22Rv1 (cell line): ENCODE measurements at regions not wholly inside any gene's neighbourhood (a gene's known extent, or its start where the extent isn't known, plus 50 kb on each side); places are given as distances from the start of the nearest gene placed in this dataset.

Experiments used
- H3K27ac ChIP-seq: fragments of 450-650 bp; 2 replicates; pipeline ENCODE4 v1.5.1; 2017
- ZFX ChIP-seq: fragments of 450-650 bp; IDR thresholded peaks from 2 replicates; pipeline ENCODE4 v1.6.1; 2017; ENCODE audit warnings: antibody characterized with exemption, borderline replicate concordance
- TF ChIP-seq, protein P1 (sequence below): fragments of 450-650 bp; IDR thresholded peaks from 2 replicates; pipeline ENCODE4 v1.5.1; 2017; ENCODE audit warnings: mild to moderate bottlenecking

DNA sequence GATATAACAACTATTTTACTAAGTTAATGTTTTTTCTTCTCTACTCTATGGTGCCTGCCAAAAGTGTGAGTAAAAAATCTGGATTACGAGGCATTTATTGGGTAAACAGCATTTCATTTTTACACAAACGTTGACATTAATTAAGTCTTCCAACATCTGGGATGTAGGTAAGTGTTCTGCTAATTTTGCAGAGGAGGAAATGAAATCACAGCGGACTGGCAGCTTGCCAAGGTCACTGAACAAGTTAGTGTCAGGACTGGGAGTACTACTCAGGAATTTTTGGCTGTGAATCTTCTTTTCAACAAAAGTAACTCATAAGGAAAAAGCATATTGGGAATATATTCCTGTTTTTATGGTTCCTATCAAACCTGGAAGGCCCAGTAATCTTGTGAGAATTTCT, 612.1 kb upstream of the FZD8 start:
- H3K27ac ChIP-seq = no peak overlapping the region
- TF ChIP-seq ZFX = no peak
- TF ChIP-seq, protein P1, sequence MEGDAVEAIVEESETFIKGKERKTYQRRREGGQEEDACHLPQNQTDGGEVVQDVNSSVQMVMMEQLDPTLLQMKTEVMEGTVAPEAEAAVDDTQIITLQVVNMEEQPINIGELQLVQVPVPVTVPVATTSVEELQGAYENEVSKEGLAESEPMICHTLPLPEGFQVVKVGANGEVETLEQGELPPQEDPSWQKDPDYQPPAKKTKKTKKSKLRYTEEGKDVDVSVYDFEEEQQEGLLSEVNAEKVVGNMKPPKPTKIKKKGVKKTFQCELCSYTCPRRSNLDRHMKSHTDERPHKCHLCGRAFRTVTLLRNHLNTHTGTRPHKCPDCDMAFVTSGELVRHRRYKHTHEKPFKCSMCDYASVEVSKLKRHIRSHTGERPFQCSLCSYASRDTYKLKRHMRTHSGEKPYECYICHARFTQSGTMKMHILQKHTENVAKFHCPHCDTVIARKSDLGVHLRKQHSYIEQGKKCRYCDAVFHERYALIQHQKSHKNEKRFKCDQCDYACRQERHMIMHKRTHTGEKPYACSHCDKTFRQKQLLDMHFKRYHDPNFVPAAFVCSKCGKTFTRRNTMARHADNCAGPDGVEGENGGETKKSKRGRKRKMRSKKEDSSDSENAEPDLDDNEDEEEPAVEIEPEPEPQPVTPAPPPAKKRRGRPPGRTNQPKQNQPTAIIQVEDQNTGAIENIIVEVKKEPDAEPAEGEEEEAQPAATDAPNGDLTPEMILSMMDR = no peak

DNA sequence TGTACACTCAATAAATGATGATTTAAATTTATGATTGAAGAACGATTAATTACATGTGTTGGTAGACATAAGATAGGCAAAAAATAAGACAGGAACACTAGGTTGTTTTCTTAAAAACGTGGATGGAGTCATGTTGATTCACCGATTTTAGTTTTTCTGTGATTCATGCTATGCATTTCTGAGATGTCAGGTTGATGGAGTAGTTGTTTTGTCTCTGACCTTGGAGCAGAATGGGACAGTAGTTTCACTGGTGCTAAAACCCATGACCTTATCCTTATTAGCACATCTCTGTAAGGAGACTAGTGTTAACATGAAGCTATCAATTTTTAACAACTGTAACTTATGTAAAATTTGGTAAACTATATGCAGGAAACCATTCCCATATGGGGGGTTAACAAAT, 611.6 kb upstream of the FZD8 start:
- no peak overlapping the region for H3K27ac ChIP-seq
- TF ChIP-seq, protein P1 = no peak
- no peak for TF ChIP-seq ZFX

- H3K27ac ChIP-seq = no peak overlapping the region
- no peak for TF ChIP-seq ZFX
- TF ChIP-seq, protein P1 = no peak
Observed at GRCh38 chr10:36251068-36251467, 609.0 kb upstream of the FZD8 start.

DNA sequence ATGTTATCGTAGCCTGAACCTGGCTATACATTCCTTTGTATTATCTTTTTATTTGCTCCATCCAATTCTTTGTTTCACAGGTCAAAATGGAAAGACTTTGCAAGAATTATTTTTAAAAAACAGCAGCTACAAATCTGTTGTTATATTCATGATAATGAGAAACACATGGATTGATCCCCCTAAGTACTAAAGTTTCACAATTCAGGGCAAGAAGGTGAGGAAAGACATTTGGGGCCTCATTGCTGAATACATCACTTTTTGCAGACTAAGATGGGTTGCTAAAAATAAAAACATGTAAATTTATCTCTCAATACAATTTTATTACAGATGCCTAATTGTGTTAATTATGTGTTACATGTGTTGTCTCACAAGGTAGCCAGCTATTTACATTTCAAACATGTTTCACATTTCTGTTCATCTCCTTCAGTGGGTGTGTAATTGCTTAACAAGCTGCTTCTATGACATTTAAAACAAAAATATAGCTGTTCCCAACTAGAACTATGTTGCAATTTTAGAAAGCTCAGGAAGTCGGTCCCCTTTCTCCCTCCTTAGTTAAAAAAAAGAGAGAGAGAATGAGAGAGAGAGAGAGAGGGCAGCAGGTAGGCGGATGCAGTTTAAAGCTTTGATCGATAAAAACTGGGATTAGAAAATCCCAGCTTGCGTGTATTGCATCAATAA, 606.3 kb upstream of the FZD8 start:
- TF ChIP-seq ZFX = no peak
- TF ChIP-seq, protein P1 = no peak

GRCh38 chr10:36247478-36247877, 605.4 kb upstream of the FZD8 start:
- H3K27ac ChIP-seq = no peak overlapping the region
- TF ChIP-seq, protein P1 = no peak
- no peak for TF ChIP-seq ZFX

More for the DNA sequence above, 606.3 kb upstream of the FZD8 start:
- no peak overlapping the region for H3K27ac ChIP-seq

DNA sequence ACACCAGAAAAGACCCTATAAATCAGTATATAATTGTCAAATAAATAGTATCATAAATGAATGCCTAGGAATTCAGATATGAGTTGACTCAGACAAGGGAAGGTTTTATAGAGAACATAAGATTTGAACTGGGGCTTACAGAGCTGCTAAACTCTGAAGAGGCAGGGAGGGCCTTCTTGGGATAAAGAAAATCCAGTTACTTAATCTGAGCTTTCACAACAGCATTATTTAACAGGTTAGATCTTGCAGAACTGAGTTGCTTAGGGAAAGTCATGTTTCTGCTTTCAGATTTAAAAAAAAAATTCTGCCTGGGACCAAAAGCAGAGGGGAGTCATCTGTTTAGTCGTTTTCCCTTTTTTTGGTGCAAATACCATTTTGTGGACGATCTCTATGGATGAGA, 594.8 kb upstream of the FZD8 start:
- no peak overlapping the region for H3K27ac ChIP-seq
- no peak for TF ChIP-seq ZFX
- TF ChIP-seq, protein P1 = no peak

GRCh38 chr10:36236341-36236740, 594.2 kb upstream of the FZD8 start:
- no peak overlapping the region for H3K27ac ChIP-seq
- TF ChIP-seq ZFX = no peak
- TF ChIP-seq, protein P1 = no peak
